T-cell (primary cell): ENCODE measurements at regions not wholly inside any gene's neighbourhood (a gene's known extent, or its start where the extent isn't known, plus 50 kb on each side); places are given as distances from the start of the nearest gene placed in this dataset.

ENCODE experiments used
- ATAC-seq, 4 experiments: fragments of 200-7000 bp in 3 of 4; fragments of 150-1000 bp in 1 of 4; cut with Tn5 transposase; replicated peaks in 1 of 4; 1 replicate in 3 of 4; 2 replicates in 1 of 4; pipeline ENCODE4 v1.10.0; 2021; ENCODE audit warnings: moderate library complexity in 3 of 4, mild to moderate bottlenecking in 2 of 4, moderate number of reproducible peaks in 1 of 4
- CTCF ChIA-PET, 2 donors: fragments of 300-600 bp; sonication (Branson Sonifier 250); formaldehyde crosslinking; loops; one replicate each; lab custom pipeline; 2022; ENCODE audit warnings: antibody characterized with exemption in 2 of 2; lab: Charles Lee
- POLR2A ChIA-PET, 2 donors: fragments of 300-600 bp; sonication (Branson Sonifier 250); formaldehyde crosslinking; loops; one replicate each; lab custom pipeline; 2022; ENCODE audit warnings: antibody characterized with exemption in 2 of 2; lab: Charles Lee
- DNase-seq, 35 experiments: peaks; one replicate each; pipeline versions ENCODE4 v3.0.0 to v3.0.0-alpha.2; 2013 to 2023
- H3K27ac ChIP-seq: one replicate; pipeline ENCODE4 v1.5.1; 2013; ENCODE audit warnings: low read length
- H3K27me3 ChIP-seq, 2 experiments: replicated peaks in 1 of 2; 1 replicate in 1 of 2; 2 replicates in 1 of 2; pipeline versions ENCODE4 v1.6.1 to v1.7.0; 2013; ENCODE audit warnings: low read length in 1 of 2, mixed read lengths in 1 of 2; ENCODE audit not compliant: control insufficient read depth in 2 of 2, insufficient read depth in 2 of 2; ENCODE audit errors: extremely low read depth in 1 of 2
- H3K36me3 ChIP-seq, 2 donors: 1 replicate in 1 of 2; 2 replicates in 1 of 2; pipeline versions ENCODE4 v1.6.1 to v1.7.0; 2013; ENCODE audit warnings: low read length in 1 of 2; ENCODE audit not compliant: control insufficient read depth in 2 of 2, insufficient read depth in 1 of 2; ENCODE audit errors: extremely low read depth in 1 of 2
- H3K4me1 ChIP-seq, 2 experiments: 1 replicate in 1 of 2; 2 replicates in 1 of 2; pipeline versions ENCODE4 v1.6.1 to v1.7.0; 2013; ENCODE audit warnings: low read length in 2 of 2, mixed read lengths in 1 of 2; ENCODE audit not compliant: insufficient read depth in 2 of 2, control insufficient read depth in 1 of 2; ENCODE audit errors: extremely low read depth in 1 of 2
- H3K4me3 ChIP-seq, 2 donors: 1 replicate in 1 of 2; 2 replicates in 1 of 2; pipeline versions ENCODE4 v1.5.1 to v1.7.0; 2013; ENCODE audit warnings: mild to moderate bottlenecking in 2 of 2, low read length in 1 of 2, moderate library complexity in 1 of 2; ENCODE audit not compliant: control insufficient read depth in 1 of 2; ENCODE audit errors: extremely low read depth in 1 of 2
- H3K9me3 ChIP-seq: 2 replicates; pipeline ENCODE4 v1.7.0; 2013
- H3K27ac Mint-ChIP-seq, 2 donors: one replicate each; pipeline ENCODE4 v1.8.0; 2020 to 2021; ENCODE audit warnings: mild to moderate bottlenecking in 2 of 2, mixed read lengths in 2 of 2
- H3K27me3 Mint-ChIP-seq, 2 donors: one replicate each; pipeline ENCODE4 v1.8.0; 2021 to 2022; ENCODE audit warnings: mixed read lengths in 2 of 2
- H3K36me3 Mint-ChIP-seq: one replicate; pipeline ENCODE4 v1.8.0; 2021; ENCODE audit warnings: mixed read lengths
- H3K4me1 Mint-ChIP-seq, 3 donors: one replicate each; pipeline ENCODE4 v1.8.0; 2020 to 2022; ENCODE audit warnings: mixed read lengths in 3 of 3, mild to moderate bottlenecking in 1 of 3
- H3K4me3 Mint-ChIP-seq, 3 donors: one replicate each; pipeline ENCODE4 v1.8.0; 2020 to 2022; ENCODE audit warnings: mild to moderate bottlenecking in 3 of 3, mixed read lengths in 3 of 3, moderate library complexity in 3 of 3
- H3K9me3 Mint-ChIP-seq, 3 donors: one replicate each; pipeline ENCODE4 v1.8.0; 2020 to 2022; ENCODE audit warnings: mixed read lengths in 3 of 3
- WGBS: methylation state at CpG from one replicate; pipeline ENCODE4 v1.1.5; 2013; ENCODE audit warnings: missing lambda C conversion rate; ENCODE audit not compliant: insufficient coverage; 5-methylcytosine and 5-hydroxymethylcytosine counted together

DNA sequence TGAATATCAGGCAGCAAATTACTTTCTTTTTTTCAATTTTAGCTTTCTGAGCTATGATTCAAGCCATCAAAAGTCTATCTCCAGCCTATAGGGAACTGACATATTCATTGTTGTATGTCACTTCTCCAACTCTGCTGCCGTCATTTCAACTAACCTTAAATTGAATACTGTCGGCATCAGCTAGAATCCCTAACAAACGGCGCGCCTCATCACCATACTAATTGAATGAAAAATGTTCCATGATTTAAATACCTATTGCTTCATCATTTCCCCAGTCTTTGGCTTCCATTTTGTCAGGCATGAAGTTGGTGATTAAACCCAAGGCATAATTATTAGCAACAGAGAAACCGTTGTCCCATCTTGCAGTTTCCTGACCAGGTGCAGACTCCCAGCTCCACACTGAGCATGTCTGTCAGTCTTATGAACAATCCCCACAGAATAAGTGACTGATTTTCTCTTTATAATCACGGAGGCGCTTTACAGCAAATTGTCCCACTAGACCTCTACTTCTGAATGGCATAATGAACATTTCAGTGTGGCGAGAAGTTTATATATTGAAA is 83.5 kb upstream of the NPY start:
- WGBS = 90% methylated on average over 5 of the region's 9 CpGs
- H3K27me3 Mint-ChIP-seq = peaks cover 0 to 3% of the 10 kb centered on the region in 2 donors

DNA sequence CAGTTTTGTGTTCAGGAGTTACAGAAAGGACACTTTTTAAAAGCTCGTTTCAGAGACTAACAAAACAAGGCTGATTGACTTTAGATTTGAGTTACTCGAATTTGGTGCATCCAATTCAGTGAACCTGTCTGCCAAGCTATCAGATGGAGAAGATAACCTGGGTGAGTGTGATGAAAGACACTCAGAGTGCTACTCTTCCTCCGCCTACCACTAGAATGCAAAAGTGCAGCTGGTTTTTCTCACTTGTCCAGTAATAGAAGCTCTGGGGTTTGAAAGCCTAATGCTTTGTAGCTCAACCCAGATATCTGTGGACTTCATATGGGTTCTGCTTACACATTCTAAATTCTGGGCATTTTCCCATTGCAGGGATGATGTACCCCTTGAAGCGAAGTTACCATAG is 82.8 kb upstream of the NPY start:
- Mint-ChIP-seq H3K27ac (no peak overlapping the region), H3K27me3 (peaks cover 0 to 3% of the 10 kb centered on the region in 2 donors), H3K36me3 (no peaks in the 10 kb centered on the region), H3K4me3 (no peak overlapping the region), H3K9me3 (no peaks in the 10 kb centered on the region), H3K4me1 (peaks cover 17 to 21% (median 18%) of the 10 kb centered on the region in 3 donors)
- POLR2A ChIA-PET = interaction anchor here in 1 of 2 donors (0.6 kb wide), 1 partner anchor 9 kb away, joined by 3 read pairs; no protein-coding TSS in a partner anchor
- Histone ChIP-seq H3K4me3 (no peak overlapping the region), H3K27ac (no peak overlapping the region), H3K36me3 (no peaks in the 10 kb centered on the region), H3K4me1 (peaks cover 0 to 6% of the 10 kb centered on the region in 2 experiments), H3K27me3 (no peaks in the 10 kb centered on the region), H3K9me3 (no peaks in the 10 kb centered on the region)
- CTCF ChIA-PET = interaction anchor here in 1 of 2 donors (1.2 kb wide), 1 partner anchor 23 kb away, joined by 3 read pairs; no protein-coding TSS in a partner anchor
- 36% methylated on average over 2 of the region's 4 CpGs for WGBS
- ATAC-seq = no peak
- no peak for DNase-seq

More for the DNA sequence above, 83.5 kb upstream of the NPY start:
- no peak for ATAC-seq
- H3K27ac Mint-ChIP-seq = no peak overlapping the region
- H3K9me3 Mint-ChIP-seq = no peaks in the 10 kb centered on the region
- H3K4me1 Mint-ChIP-seq = peaks cover 17 to 21% (median 18%) of the 10 kb centered on the region in 3 donors
- H3K27ac ChIP-seq = no peak overlapping the region
- CTCF ChIA-PET = interaction anchor here in 1 of 2 donors (0.6 to 1.2 kb wide), 2 partner anchors 23 to 611 kb away, joined by 3 to 6 read pairs; no protein-coding TSS in a partner anchor
- H3K36me3 ChIP-seq = no peaks in the 10 kb centered on the region
- no peak overlapping the region for H3K4me3 ChIP-seq
- no peaks in the 10 kb centered on the region for H3K9me3 ChIP-seq
- H3K27me3 ChIP-seq = no peaks in the 10 kb centered on the region
- peaks cover 0 to 6% of the 10 kb centered on the region in 2 experiments for H3K4me1 ChIP-seq
- H3K36me3 Mint-ChIP-seq = no peaks in the 10 kb centered on the region
- POLR2A ChIA-PET = no interaction called here
- DNase-seq = no peak
- H3K4me3 Mint-ChIP-seq = no peak overlapping the region

DNA sequence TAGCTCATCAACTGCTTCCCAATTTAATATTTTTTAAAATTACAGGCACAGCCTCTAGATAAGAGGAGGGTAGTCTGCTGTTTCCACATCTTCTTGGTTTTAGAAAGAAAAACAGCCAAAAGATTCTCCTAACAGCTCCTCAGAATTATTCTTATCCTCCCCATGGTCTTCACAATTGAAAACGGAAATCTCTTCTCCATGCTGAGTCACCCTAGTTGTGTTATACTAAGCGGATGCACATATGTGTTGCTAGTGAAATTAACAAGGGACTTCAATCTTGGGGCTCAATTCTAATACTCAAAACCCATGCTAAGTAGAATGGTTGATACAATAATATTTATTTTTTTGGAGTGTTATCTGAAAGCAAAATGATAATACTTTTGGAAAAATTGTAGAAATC is 71.9 kb upstream of the NPY start:
- no peak overlapping the region for H3K27ac Mint-ChIP-seq
- H3K36me3 Mint-ChIP-seq = no peaks in the 10 kb centered on the region
- ATAC-seq (no peak), DNase-seq (no peak)
- Histone ChIP-seq H3K27me3 (no peaks in the 10 kb centered on the region), H3K4me1 (no peaks in the 10 kb centered on the region), H3K27ac (no peak overlapping the region), H3K9me3 (no peaks in the 10 kb centered on the region), H3K36me3 (no peaks in the 10 kb centered on the region), H3K4me3 (no peak overlapping the region)
- no peak overlapping the region for H3K4me3 Mint-ChIP-seq
- H3K4me1 Mint-ChIP-seq = no peaks in the 10 kb centered on the region
- WGBS = no CpG with 5 or more reads among the region's 2 CpGs
- ChIA-PET CTCF (no interaction called here), POLR2A (no interaction called here)
- peaks cover 0 to 6% of the 10 kb centered on the region in 2 donors for H3K27me3 Mint-ChIP-seq
- no peaks in the 10 kb centered on the region for H3K9me3 Mint-ChIP-seq

DNA sequence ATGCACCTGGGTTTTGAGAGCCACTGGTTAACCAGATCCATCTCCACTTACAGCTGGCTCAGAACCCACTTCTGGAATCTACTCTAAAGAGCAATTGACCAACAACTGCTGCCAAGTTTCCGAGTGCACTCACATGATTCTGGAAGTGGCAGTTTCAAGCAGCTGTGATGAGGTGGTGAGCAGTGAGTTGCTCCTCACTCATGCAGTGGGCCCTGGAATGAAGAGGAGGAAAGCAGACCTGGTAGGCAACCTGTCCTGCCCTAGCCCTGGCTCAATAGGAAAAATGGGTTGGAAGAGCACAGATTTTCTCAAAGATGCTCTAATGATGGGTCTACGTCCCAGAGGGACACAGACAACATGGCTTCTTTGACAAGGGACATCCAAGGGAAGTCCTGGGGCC is 70.7 kb upstream of the NPY start:
- Histone ChIP-seq H3K27me3 (peaks cover 0 to 3% of the 10 kb centered on the region in 2 experiments), H3K27ac (no peak overlapping the region), H3K9me3 (no peaks in the 10 kb centered on the region), H3K4me1 (no peaks in the 10 kb centered on the region), H3K36me3 (no peaks in the 10 kb centered on the region), H3K4me3 (no peak overlapping the region)
- no peak overlapping the region for H3K27ac Mint-ChIP-seq
- H3K9me3 Mint-ChIP-seq = no peaks in the 10 kb centered on the region
- ATAC-seq (no peak), DNase-seq (no peak)
- no peaks in the 10 kb centered on the region for H3K4me1 Mint-ChIP-seq
- no peak overlapping the region for H3K4me3 Mint-ChIP-seq
- H3K27me3 Mint-ChIP-seq = peaks cover 0 to under 1% of the 10 kb centered on the region in 2 donors
- ChIA-PET POLR2A (no interaction called here), CTCF (no interaction called here)
- WGBS = 54% methylated on average over 2 of the region's 2 CpGs
- no peaks in the 10 kb centered on the region for H3K36me3 Mint-ChIP-seq

DNA sequence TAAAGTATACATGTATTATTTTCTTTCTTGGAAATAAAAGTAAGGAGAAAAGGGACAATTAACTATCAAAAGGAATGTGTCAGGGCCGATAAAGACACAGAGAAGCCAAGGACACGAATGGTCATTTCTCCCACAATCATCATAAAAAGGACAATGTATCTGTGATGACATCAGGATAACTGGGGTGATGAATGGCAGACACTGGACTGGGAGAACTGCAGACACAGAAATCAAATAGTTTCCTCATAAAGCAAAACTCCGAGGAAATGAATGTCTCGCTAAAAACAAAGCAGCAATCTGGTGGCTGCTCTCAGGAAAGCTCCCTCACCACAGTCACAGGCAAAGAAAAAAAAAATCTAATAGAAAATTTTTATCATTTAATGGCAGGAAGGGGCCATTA is 69.3 kb upstream of the NPY start:
- POLR2A ChIA-PET = no interaction called here
- Mint-ChIP-seq H3K4me1 (peaks cover 0 to under 1% (median under 1%) of the 10 kb centered on the region in 3 donors), H3K9me3 (no peaks in the 10 kb centered on the region), H3K4me3 (no peak overlapping the region), H3K27ac (no peak overlapping the region), H3K36me3 (no peaks in the 10 kb centered on the region), H3K27me3 (peaks cover 0 to 5% of the 10 kb centered on the region in 2 donors)
- DNase-seq (no peak), ATAC-seq (no peak)
- H3K36me3 ChIP-seq = no peaks in the 10 kb centered on the region
- CTCF ChIA-PET = interaction anchor here in 1 of 2 donors (0.6 kb wide), 1 partner anchor 1852 kb away, joined by 3 read pairs; no protein-coding TSS in a partner anchor
- peaks cover 0 to 3% of the 10 kb centered on the region in 2 experiments for H3K27me3 ChIP-seq
- H3K4me3 ChIP-seq = no peak overlapping the region
- no CpG with 5 or more reads among the region's 4 CpGs for WGBS
- no peak overlapping the region for H3K27ac ChIP-seq
- H3K4me1 ChIP-seq = no peaks in the 10 kb centered on the region
- no peaks in the 10 kb centered on the region for H3K9me3 ChIP-seq

DNA sequence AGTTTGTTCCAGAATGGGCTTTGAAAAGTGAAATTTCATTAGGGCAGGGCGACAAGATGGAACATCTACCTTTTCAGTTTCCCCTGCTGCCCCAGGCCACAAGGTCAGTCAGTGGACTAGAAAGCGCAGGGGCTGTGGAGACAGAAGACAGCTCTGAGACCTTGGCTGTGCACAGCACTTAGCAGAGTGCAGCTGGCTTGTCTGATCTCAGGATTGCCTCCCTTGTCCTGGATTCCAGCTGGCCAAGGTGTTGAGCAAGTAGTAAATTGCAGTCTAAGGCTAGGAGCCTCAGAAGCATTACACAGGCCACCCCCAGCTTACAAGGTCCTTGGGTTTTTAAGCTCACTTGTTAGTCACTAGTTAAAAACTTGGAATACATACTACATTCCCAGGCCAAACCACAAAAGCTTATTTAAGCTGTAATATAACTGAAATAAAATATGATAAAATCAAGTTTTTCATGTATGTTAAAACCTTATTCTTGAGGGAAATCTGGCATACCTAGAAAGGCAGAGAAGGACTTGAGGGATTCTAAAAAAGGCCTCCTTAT is 67.3 kb upstream of the NPY start:
- WGBS = 92% methylated on average over 2 of the region's 2 CpGs
- DNase-seq = no peak
- Histone ChIP-seq H3K9me3 (no peaks in the 10 kb centered on the region), H3K27ac (no peak overlapping the region), H3K36me3 (no peaks in the 10 kb centered on the region), H3K27me3 (peaks cover 0 to 3% of the 10 kb centered on the region in 2 experiments), H3K4me3 (no peak overlapping the region), H3K4me1 (no peaks in the 10 kb centered on the region)
- Mint-ChIP-seq H3K4me1 (peaks cover 0 to 5% (median 1%) of the 10 kb centered on the region in 3 donors), H3K27me3 (peaks cover 0 to 6% of the 10 kb centered on the region in 2 donors), H3K36me3 (no peaks in the 10 kb centered on the region), H3K4me3 (no peak overlapping the region), H3K9me3 (no peaks in the 10 kb centered on the region), H3K27ac (no peak overlapping the region)
- ATAC-seq = no peak
- ChIA-PET CTCF (no interaction called here), POLR2A (interaction anchor here in 1 of 2 donors (0.6 kb wide), 1 partner anchor 620 kb away, joined by 4 read pairs; no protein-coding TSS in a partner anchor)
